Fibroblast of lung (primary cell): ENCODE measurements at regions not wholly inside any gene's neighbourhood (a gene's known extent, or its start where the extent isn't known, plus 50 kb on each side); places are given as distances from the start of the nearest gene placed in this dataset.

ENCODE experiments used
- CTCF ChIP-seq, 2 donors: IDR thresholded peaks in 1 of 2; conservative IDR thresholded peaks in 1 of 2; 1 replicate in 1 of 2; 2 replicates in 1 of 2; pipeline ENCODE4 v1.5.1; 2011 to 2012; ENCODE audit warnings: low read length in 2 of 2, control low read depth in 1 of 2, inconsistent platforms in 1 of 2, low read depth in 1 of 2, mild to moderate bottlenecking in 1 of 2
- EZH2 ChIP-seq: IDR thresholded peaks from 2 replicates; pipeline ENCODE4 v1.5.1; 2012; ENCODE audit warnings: low read length, control low read depth, mild to moderate bottlenecking; ENCODE audit errors: missing control alignments

GRCh38 chr16:88305176-88305575 lies 77.6 kb upstream of the ZNF469 start:
- no peak for TF ChIP-seq CTCF (conservative IDR thresholded peaks at IDR 0.05 in 1 of 2, IDR thresholded peaks at IDR 0.05 in 1 of 2; ENCODE audit: low read depth in 1 of 2, low read length in 2 of 2)
- TF ChIP-seq EZH2, result no peak
